22Rv1 (cell line): ENCODE measurements at regions not wholly inside any gene's neighbourhood (a gene's known extent, or its start where the extent isn't known, plus 50 kb on each side); places are given as distances from the start of the nearest gene placed in this dataset.

Source experiments
- H3K27ac ChIP-seq: fragments of 450-650 bp; 2 replicates; pipeline ENCODE4 v1.5.1; 2017
- CTCF ChIP-seq: fragments of 450-650 bp; IDR thresholded peaks from 2 replicates; pipeline ENCODE4 v1.5.1; 2017; ENCODE audit warnings: mild to moderate bottlenecking
- ZFX ChIP-seq: fragments of 450-650 bp; IDR thresholded peaks from 2 replicates; pipeline ENCODE4 v1.6.1; 2017; ENCODE audit warnings: antibody characterized with exemption, borderline replicate concordance

GRCh38 chr12:13897811-13898210 lies 83.6 kb downstream of the GRIN2B start:
- TF ChIP-seq CTCF (no peak), ZFX (no peak)
- H3K27ac ChIP-seq: no peak overlapping the region

- H3K27ac ChIP-seq: no peak overlapping the region
- TF ChIP-seq ZFX (no peak), CTCF (no peak)
Measured at GRCh38 chr12:13896063-13896626, 85.3 kb downstream of the GRIN2B start.

DNA sequence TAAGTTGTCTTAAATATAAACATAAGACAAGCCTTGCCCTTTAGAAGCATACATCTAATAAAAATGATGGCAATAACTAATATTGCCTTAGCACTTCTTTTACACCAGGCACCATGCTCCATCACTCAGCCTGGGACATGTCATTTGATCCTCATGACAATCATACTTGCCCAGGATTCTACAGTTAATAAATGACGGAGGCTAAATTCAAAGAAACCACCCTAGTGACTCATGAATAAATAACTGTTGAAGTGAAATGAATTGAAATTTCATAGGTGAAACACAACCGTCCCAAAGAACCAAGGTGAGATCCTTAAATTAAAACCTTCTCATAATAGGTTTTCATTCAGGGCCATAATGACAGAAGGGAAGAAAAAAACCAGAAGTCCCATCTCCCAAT lies 89.5 kb downstream of the GRIN2B start:
- H3K27ac ChIP-seq: no peak overlapping the region
- TF ChIP-seq ZFX (no peak), CTCF (no peak)

GRCh38 chr12:13890943-13891342 lies 90.5 kb downstream of the GRIN2B start:
- H3K27ac ChIP-seq: no peak overlapping the region
- no peak for TF ChIP-seq CTCF

- TF ChIP-seq ZFX (no peak), CTCF (no peak)
- H3K27ac ChIP-seq: no peak overlapping the region
Measured at GRCh38 chr12:13887779-13888388, 93.5 kb downstream of the GRIN2B start.

GRCh38 chr12:13882176-13882575 lies 99.2 kb downstream of the GRIN2B start:
- no peak for TF ChIP-seq ZFX
- TF ChIP-seq CTCF: no peak
- no peak overlapping the region for H3K27ac ChIP-seq

DNA sequence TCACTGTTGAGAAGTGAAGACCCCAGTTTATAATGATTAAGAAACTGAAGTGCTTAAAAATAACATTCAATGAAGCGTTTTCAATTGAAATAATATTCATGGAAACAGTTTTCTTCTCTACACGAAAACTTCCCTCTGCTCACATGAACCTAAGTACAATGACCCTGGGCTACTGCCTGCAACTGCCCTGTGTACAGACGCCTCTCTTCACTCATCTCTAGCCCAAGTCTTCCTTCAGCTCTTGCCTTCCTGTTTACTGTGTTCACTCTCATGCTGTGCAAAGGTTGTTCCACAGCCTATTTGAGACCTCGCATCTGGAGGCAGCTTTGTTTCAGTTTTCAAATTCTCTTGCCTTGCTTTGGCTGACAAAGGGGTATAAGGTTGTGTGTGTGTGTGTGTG lies 100.8 kb downstream of the GRIN2B start:
- no peak overlapping the region for H3K27ac ChIP-seq

More for the DNA sequence above, 100.8 kb downstream of the GRIN2B start:
- TF ChIP-seq CTCF: no peak
- no peak for TF ChIP-seq ZFX
